Epidermal melanocyte (primary cell): ENCODE measurements at regions not wholly inside any gene's neighbourhood (a gene's known extent, or its start where the extent isn't known, plus 50 kb on each side); places are given as distances from the start of the nearest gene placed in this dataset.

Experiments
- DNase-seq: peaks from one replicate; pipeline ENCODE4 v3.0.0; 2011; ENCODE audit warnings: low spot score; ENCODE audit not compliant: insufficient read length

GRCh38 chr21:32184065-32184464, 94.8 kb downstream of the MIS18A start:
- DNase-seq, result no peak

- no peak for DNase-seq
Measured at GRCh38 chr21:32183396-32183795, 95.5 kb downstream of the MIS18A start.

GRCh38 chr21:32182449-32182848, 96.4 kb downstream of the MIS18A start:
- DNase-seq, result no peak

GRCh38 chr21:32181457-32181856, 97.4 kb downstream of the MIS18A start:
- DNase-seq, result no peak

- no peak for DNase-seq
Measured at GRCh38 chr21:32174819-32175218, 104.0 kb downstream of the MIS18A start.

- DNase-seq, result no peak
Measured at GRCh38 chr21:32173121-32173724, 105.6 kb downstream of the MIS18A start.

- DNase-seq, result no peak
Measured at GRCh38 chr21:32172106-32172505, 106.7 kb downstream of the MIS18A start.

- DNase-seq, result no peak
Measured at GRCh38 chr21:32167513-32167912, 111.3 kb downstream of the MIS18A start.

- DNase-seq, result no peak
Measured at GRCh38 chr21:32163386-32163785, 115.5 kb downstream of the MIS18A start.

- no peak for DNase-seq
Measured at GRCh38 chr21:32162727-32163320, 116.0 kb downstream of the MIS18A start.

GRCh38 chr21:32155226-32155625, 123.6 kb downstream of the MIS18A start:
- no peak for DNase-seq

- DNase-seq, result no peak
Measured at GRCh38 chr21:32147041-32147440, 131.8 kb downstream of the MIS18A start.

- DNase-seq, result no peak
Measured at GRCh38 chr21:32144851-32145250, 134.0 kb downstream of the MIS18A start.

GRCh38 chr21:32143241-32143939, 135.5 kb downstream of the MIS18A start:
- DNase-seq, result no peak

- no peak for DNase-seq
Measured at GRCh38 chr21:32141318-32141633, 137.6 kb downstream of the MIS18A start.

GRCh38 chr21:32140604-32141317, 138.1 kb downstream of the MIS18A start:
- DNase-seq, result no peak

GRCh38 chr21:32140151-32140550, 138.7 kb downstream of the MIS18A start:
- DNase-seq, result no peak

- DNase-seq, result no peak
Measured at GRCh38 chr21:32138658-32139057, 140.2 kb downstream of the MIS18A start.

- DNase-seq, result no peak
Measured at GRCh38 chr21:32137931-32138330, 140.9 kb downstream of the MIS18A start.

- DNase-seq, result no peak
Measured at GRCh38 chr21:32137266-32137665, 141.6 kb downstream of the MIS18A start.

GRCh38 chr21:32136546-32136945, 142.3 kb downstream of the MIS18A start:
- no peak for DNase-seq
